GM23338 (cell line): ENCODE measurements at regions not wholly inside any gene's neighbourhood (a gene's known extent, or its start where the extent isn't known, plus 50 kb on each side); places are given as distances from the start of the nearest gene placed in this dataset.

ENCODE experiments used
- CTCF ChIP-seq, 2 experiments: fragments of 200-600 bp in 1 of 2; sonication (generic) in 1 of 2; conservative IDR thresholded peaks; 2 replicates each; pipeline versions ENCODE4 v1.5.1 to v1.6.1; 2016 to 2017; ENCODE audit warnings: antibody characterized with exemption in 2 of 2, low read depth in 2 of 2, mild to moderate bottlenecking in 2 of 2, moderate library complexity in 1 of 2
- EZH2 ChIP-seq: fragments of 200-600 bp; sonication (generic); IDR thresholded peaks from one replicate; pipeline ENCODE4 v1.8.0; 2017; ENCODE audit warnings: antibody characterized with exemption, mild to moderate bottlenecking, low read depth; ENCODE audit not compliant: unreplicated experiment
- POLR2AphosphoS5 ChIP-seq: IDR thresholded peaks from 2 replicates; pipeline ENCODE4 v1.6.1; 2016; ENCODE audit warnings: antibody characterized with exemption, low read depth
- REST ChIP-seq: IDR thresholded peaks from one replicate; pipeline ENCODE4 v1.6.1; 2018; ENCODE audit warnings: antibody characterized with exemption; ENCODE audit not compliant: unreplicated experiment

- TF ChIP-seq POLR2AphosphoS5 (no peak), CTCF (conservative IDR thresholded peaks at IDR 0.05; ENCODE audit: low read depth in 2 of 2) (no peak), REST (no peak), EZH2 (no peak)
Observed at GRCh38 chr2:103164748-103165147, 402.9 kb downstream of the TMEM182 start.
